Keratinocyte (primary cell): ENCODE measurements at regions not wholly inside any gene's neighbourhood (a gene's known extent, or its start where the extent isn't known, plus 50 kb on each side); places are given as distances from the start of the nearest gene placed in this dataset.

Experiments used
- DNase-seq: peaks from one replicate; pipeline ENCODE4 v3.0.0-alpha.2; 2011; ENCODE audit warnings: low read depth, missing footprints, low spot score
- FAIRE-seq: peaks from 2 replicates; lab custom pipeline; 2011; peaks lifted over from hg19 to GRCh38; lab: Jason Lieb, UNC
- H2AFZ ChIP-seq: 2 replicates; pipeline ENCODE4 v1.6.0; 2012; ENCODE audit warnings: low read length, control low read depth, inconsistent platforms; ENCODE audit not compliant: control insufficient read depth
- H3K27ac ChIP-seq: 2 replicates; pipeline ENCODE4 v1.5.1; 2011; ENCODE audit warnings: low read length; ENCODE audit not compliant: control insufficient read depth, insufficient read depth
- H3K27me3 ChIP-seq: 3 replicates; pipeline ENCODE4 v1.6.0; 2011; ENCODE audit warnings: low read length; ENCODE audit not compliant: control insufficient read depth, insufficient read depth; ENCODE audit errors: extremely low read depth
- H3K36me3 ChIP-seq, 2 experiments: 2 replicates in 1 of 2; 3 replicates in 1 of 2; pipeline ENCODE4 v1.5.1; 2011; ENCODE audit warnings: low read length in 2 of 2, mild to moderate bottlenecking in 1 of 2; ENCODE audit not compliant: control insufficient read depth in 2 of 2, insufficient read depth in 2 of 2; ENCODE audit errors: extremely low read depth in 1 of 2
- H3K4me1 ChIP-seq: 3 replicates; pipeline ENCODE4 v1.5.1; 2011; ENCODE audit warnings: low read length; ENCODE audit not compliant: control insufficient read depth, insufficient read depth; ENCODE audit errors: extremely low read depth
- H3K4me2 ChIP-seq: 3 replicates; pipeline ENCODE4 v1.6.0; 2011; ENCODE audit warnings: low read depth, low read length; ENCODE audit not compliant: control insufficient read depth, insufficient read depth; ENCODE audit errors: extremely low read depth
- H3K4me3 ChIP-seq, 3 experiments: fragments of 200-600 bp in 1 of 3; sonication (generic) in 1 of 3; 2 replicates in 2 of 3; 3 replicates in 1 of 3; pipeline ENCODE4 v1.5.1; 2011 to 2016; ENCODE audit warnings: low read length in 3 of 3, mild to moderate bottlenecking in 3 of 3, control low read depth in 2 of 3, inconsistent platforms in 1 of 3, low read depth in 1 of 3, mixed read lengths in 1 of 3, mixed run types in 1 of 3, moderate library complexity in 1 of 3; ENCODE audit not compliant: control insufficient read depth in 2 of 3, insufficient read depth in 2 of 3; ENCODE audit errors: extremely low read depth in 1 of 3
- H3K79me2 ChIP-seq: 2 replicates; pipeline ENCODE4 v1.6.0; 2012; ENCODE audit warnings: low read length; ENCODE audit not compliant: control insufficient read depth, insufficient read depth
- H3K9ac ChIP-seq: 3 replicates; pipeline ENCODE4 v1.6.0; 2011; ENCODE audit warnings: low read length; ENCODE audit not compliant: control insufficient read depth, insufficient read depth; ENCODE audit errors: extremely low read depth
- H3K9me1 ChIP-seq: 3 replicates; pipeline ENCODE4 v1.6.0; 2011; ENCODE audit warnings: low read length; ENCODE audit not compliant: control insufficient read depth, insufficient read depth; ENCODE audit errors: extremely low read depth
- H3K9me3 ChIP-seq: 2 replicates; pipeline ENCODE4 v1.5.1; 2012; ENCODE audit warnings: low read depth, low read length; ENCODE audit not compliant: control insufficient read depth
- H4K20me1 ChIP-seq: 3 replicates; pipeline ENCODE4 v1.6.0; 2011; ENCODE audit warnings: low read length; ENCODE audit not compliant: control insufficient read depth, insufficient read depth; ENCODE audit errors: extremely low read depth
- CTCF ChIP-seq, 3 experiments: IDR thresholded peaks in 1 of 3; conservative IDR thresholded peaks in 1 of 3; optimal IDR thresholded peaks in 1 of 3; 2 replicates in 2 of 3; 3 replicates in 1 of 3; pipeline versions ENCODE3 to v1.5.1; 2011; ENCODE audit warnings: low read length in 3 of 3, mild to moderate bottlenecking in 3 of 3, moderate library complexity in 2 of 3, control low read depth in 1 of 3, inconsistent platforms in 1 of 3; ENCODE audit not compliant: insufficient read depth in 2 of 3; ENCODE audit errors: extremely low read depth in 1 of 3
- EZH2 ChIP-seq: IDR thresholded peaks from one replicate; pipeline ENCODE4 v1.6.1; 2012; ENCODE audit warnings: inconsistent platforms, mild to moderate bottlenecking, low read length, moderate library complexity
- dilution Hi-C: fragments of 300-500 bp; cut with MboI; formaldehyde crosslinking; loops from one replicate; pipeline ENCODE4 v1.7.0; 2020; ENCODE audit warnings: low sequenced_read_pairs; ENCODE audit not compliant: extremely low pct_ligation_motif_present

DNA sequence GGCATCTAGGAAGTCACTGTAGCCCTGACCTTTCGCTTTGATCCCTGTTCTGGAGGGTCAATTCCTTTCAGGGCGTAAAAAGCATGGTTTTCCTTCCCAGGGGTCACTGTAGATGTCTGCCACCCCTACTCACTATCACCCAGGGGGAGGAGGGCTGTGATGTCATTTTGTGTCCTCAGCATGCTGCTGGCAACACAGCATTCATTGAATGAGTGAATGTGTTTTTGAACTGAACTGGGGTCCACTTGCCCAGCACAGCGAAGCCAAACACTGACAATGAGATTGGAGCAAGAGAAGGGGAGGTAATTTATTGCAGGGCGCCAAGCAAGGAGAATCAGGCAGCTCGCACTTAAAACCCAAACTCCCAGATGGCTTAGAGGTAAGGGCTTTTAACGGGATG is 78.2 kb upstream of the PGBD5 start:
- H2AFZ ChIP-seq = no peak overlapping the region
- H3K9me1 ChIP-seq = no peaks in the 10 kb centered on the region
- H3K9ac ChIP-seq = no peak overlapping the region
- H4K20me1 ChIP-seq = no peaks in the 10 kb centered on the region
- peaks cover 6% of the 10 kb centered on the region for H3K27me3 ChIP-seq
- no peak overlapping the region for H3K27ac ChIP-seq
- DNase-seq (no peak), FAIRE-seq (no peak)
- no peak overlapping the region for H3K4me3 ChIP-seq
- H3K9me3 ChIP-seq = peaks cover 1% of the 10 kb centered on the region
- H3K79me2 ChIP-seq = no peaks in the 10 kb centered on the region
- no peak overlapping the region for H3K4me2 ChIP-seq
- dilution Hi-C loops = no loop called here
- TF ChIP-seq CTCF (optimal IDR thresholded peaks at IDR 0.05 in 1 of 3, IDR thresholded peaks at IDR 0.05 in 1 of 3, conservative IDR thresholded peaks at IDR 0.05 in 1 of 3; ENCODE audit: extremely low read depth in 1 of 3, insufficient read depth in 2 of 3, low read length in 3 of 3) (no peak), EZH2 (no peak)
- H3K36me3 ChIP-seq = no peaks in the 10 kb centered on the region
- peaks cover 14% of the 10 kb centered on the region for H3K4me1 ChIP-seq

- Histone ChIP-seq H3K9me3 (no peaks in the 10 kb centered on the region), H3K4me2 (no peak overlapping the region), H3K4me1 (peaks cover 13% of the 10 kb centered on the region), H3K79me2 (no peaks in the 10 kb centered on the region), H3K4me3 (no peak overlapping the region), H3K36me3 (no peaks in the 10 kb centered on the region), H3K27ac (no peak overlapping the region), H2AFZ (no peak overlapping the region), H3K27me3 (peaks cover 12% of the 10 kb centered on the region), H4K20me1 (no peaks in the 10 kb centered on the region), H3K9me1 (no peaks in the 10 kb centered on the region), H3K9ac (no peak overlapping the region)
- no peak for TF ChIP-seq CTCF (optimal IDR thresholded peaks at IDR 0.05 in 1 of 3, IDR thresholded peaks at IDR 0.05 in 1 of 3, conservative IDR thresholded peaks at IDR 0.05 in 1 of 3; ENCODE audit: extremely low read depth in 1 of 3, insufficient read depth in 2 of 3, low read length in 3 of 3)
- TF ChIP-seq EZH2 = no peak
- FAIRE-seq (no peak), DNase-seq (no peak)
- dilution Hi-C loops = no loop called here
These were observed 77.6 kb upstream of the PGBD5 start for GRCh38 chr1:230503726-230504125.
